GM12891 (cell line): ENCODE measurements at regions not wholly inside any gene's neighbourhood (a gene's known extent, or its start where the extent isn't known, plus 50 kb on each side); places are given as distances from the start of the nearest gene placed in this dataset.

Experiments
- DNase-seq: peaks from one replicate; pipeline ENCODE4 v3.0.0; 2011; ENCODE audit warnings: low spot score; ENCODE audit not compliant: insufficient read length
- FAIRE-seq: peaks from 2 replicates; lab custom pipeline; 2011; peaks lifted over from hg19 to GRCh38; lab: Jason Lieb, UNC
- PAX5 ChIP-seq: IDR thresholded peaks from 2 replicates; pipeline ENCODE4 v1.6.1; 2011; ENCODE audit warnings: low read length, moderate library complexity, mild to moderate bottlenecking; ENCODE audit not compliant: insufficient read depth, severe bottlenecking
- POLR2A ChIP-seq: IDR thresholded peaks from 2 replicates; pipeline ENCODE4 v1.6.1; 2011; ENCODE audit warnings: low read depth, low read length, control low read depth
- POLR2AphosphoS5 ChIP-seq: IDR thresholded peaks from 2 replicates; pipeline ENCODE4 v1.6.1; 2011; ENCODE audit warnings: low read depth, low read length, control low read depth
- POU2F2 ChIP-seq: IDR thresholded peaks from 2 replicates; pipeline ENCODE4 v1.6.1; 2011; ENCODE audit warnings: low read depth, mild to moderate bottlenecking, control low read depth, low read length, moderate library complexity
- SPI1 ChIP-seq: IDR thresholded peaks from 2 replicates; pipeline ENCODE4 v1.6.1; 2011; ENCODE audit warnings: low read depth, low read length, control low read depth
- TAF1 ChIP-seq: IDR thresholded peaks from 2 replicates; pipeline ENCODE4 v1.6.1; 2011; ENCODE audit warnings: low read depth, low read length, control low read depth

DNA sequence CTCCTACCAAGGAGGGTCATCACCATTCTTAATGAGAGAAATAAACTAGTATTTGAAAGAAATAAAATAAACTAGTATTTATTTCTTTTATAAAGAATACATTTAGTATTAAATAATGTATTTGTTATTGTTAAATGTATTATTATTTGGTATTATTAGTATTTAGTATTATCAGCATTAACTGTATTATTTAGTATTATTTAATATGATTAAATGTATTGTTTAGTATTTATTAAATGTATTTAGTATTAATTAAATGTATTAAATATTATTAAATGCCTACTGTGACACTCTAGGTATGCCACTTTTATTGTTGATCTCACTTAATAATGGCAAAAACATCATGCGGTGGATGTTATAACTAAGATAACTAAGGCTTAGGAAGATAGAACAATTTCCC is 353.6 kb upstream of the MAP2 start:
- FAIRE-seq = no peak
- TF ChIP-seq POLR2AphosphoS5 (no peak), PAX5 (no peak)
- DNase-seq = no peak

DNA sequence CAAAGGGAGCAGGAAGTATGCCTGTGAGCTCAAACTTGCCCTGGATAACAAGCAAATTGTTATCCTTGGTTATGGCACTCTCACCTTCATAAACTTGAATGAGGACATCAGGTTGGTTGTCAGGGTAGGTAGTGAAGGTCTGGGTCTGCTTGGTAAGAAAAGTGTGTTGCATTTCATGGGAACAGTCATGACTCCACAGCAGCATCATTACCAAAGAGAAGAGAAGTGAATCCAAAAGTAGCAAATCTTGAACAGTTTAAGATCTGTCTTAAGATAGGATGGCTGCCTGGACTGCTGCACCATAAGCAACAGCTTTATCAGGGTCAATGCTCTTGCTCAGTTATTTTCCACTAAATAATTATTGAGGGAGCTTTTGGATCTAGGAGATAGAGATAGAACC is 350.7 kb upstream of the MAP2 start:
- no peak for TF ChIP-seq POLR2A
- no peak for TF ChIP-seq PAX5
- TF ChIP-seq POU2F2 = no peak
- no peak for TF ChIP-seq TAF1
- TF ChIP-seq POLR2AphosphoS5 = no peak
- TF ChIP-seq SPI1 = no peak
- DNase-seq = no peak
- FAIRE-seq = no peak

DNA sequence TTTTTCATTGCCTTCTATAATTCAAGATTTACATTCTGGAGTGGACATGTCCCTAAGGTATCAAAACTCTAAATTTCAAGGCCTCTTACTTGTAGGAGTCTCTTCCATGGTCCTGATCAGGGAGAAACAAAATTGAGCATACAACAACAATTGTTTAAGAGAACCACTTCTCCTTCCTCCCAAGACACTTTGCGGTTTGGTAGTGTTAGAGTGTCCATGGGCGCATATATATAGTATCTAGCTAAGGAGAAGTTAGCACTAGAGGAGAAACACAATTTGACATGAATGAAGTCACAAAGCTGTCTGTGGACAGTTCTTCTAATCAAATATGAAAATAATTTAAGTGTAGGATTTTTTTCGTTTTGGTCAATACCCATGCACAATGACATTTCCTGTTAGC is 349.1 kb upstream of the MAP2 start:
- no peak for FAIRE-seq
- TF ChIP-seq SPI1 = no peak
- no peak for TF ChIP-seq POU2F2
- no peak for TF ChIP-seq POLR2A
- no peak for TF ChIP-seq TAF1
- TF ChIP-seq POLR2AphosphoS5 = no peak
- TF ChIP-seq PAX5 = no peak
- DNase-seq = no peak

DNA sequence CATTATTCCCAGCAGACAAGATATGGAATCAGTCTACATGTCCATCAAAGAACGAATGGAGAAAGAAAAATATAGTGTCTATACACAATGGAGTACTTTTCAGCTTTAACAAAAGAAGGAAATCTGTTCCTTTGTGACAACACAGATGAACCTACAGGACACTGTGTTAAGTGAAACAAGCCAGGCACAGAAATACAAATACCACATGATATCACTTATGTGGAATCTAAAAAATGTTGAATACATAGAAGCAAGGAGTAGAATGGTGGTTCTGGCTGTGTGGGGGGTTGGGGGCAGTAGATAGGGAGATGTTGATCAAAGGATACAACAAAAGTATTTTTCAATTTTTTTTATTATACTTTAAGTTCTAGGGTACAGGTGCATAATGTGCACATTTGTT is 347.7 kb upstream of the MAP2 start:
- no peak for DNase-seq
- FAIRE-seq = no peak
- TF ChIP-seq PAX5 (no peak), POLR2A (no peak), POU2F2 (no peak), SPI1 (no peak), POLR2AphosphoS5 (no peak), TAF1 (no peak)

DNA sequence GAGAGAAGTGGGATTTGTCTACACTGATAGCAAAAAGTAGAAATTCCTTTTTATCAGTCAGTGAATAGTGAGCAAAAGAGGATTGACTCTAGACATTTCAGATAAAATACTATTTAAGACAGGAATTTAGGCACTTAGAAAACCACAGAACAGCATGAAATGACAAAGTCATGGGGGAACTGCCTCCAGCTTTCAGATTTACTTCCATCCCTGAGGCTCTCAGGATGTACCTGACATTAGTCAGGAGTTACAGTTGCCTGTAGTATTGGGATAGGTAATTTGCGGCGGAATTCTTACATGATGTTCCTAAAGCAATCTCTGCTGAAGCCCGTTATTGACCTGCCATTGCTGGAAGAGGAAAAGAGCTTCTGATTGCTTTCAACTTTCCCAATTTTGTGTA is 337.1 kb upstream of the MAP2 start:
- TF ChIP-seq SPI1 (no peak), POLR2A (no peak), POU2F2 (no peak), POLR2AphosphoS5 (no peak), PAX5 (no peak), TAF1 (no peak)
- FAIRE-seq (no peak), DNase-seq (no peak)

DNA sequence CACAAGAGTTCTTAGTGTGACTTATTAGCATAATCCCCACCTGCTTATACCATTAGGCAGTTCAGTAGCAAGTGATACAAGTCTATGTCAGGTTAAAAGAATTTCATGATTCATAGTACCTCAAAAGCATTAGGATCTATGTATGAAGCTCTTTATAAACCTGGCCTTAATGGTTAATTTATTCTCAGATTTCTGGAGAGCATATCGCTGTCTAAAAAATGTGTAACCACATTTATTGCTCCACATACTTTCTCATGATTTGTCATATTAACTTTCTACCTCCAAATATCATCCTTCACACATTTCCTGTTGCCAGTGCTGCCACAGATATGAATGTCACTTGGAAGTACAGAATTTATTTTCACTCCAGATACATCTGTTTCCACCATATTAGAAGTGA is 332.8 kb upstream of the MAP2 start:
- FAIRE-seq (no peak), DNase-seq (no peak)
- TF ChIP-seq POLR2AphosphoS5 (no peak), POLR2A (no peak), SPI1 (no peak), POU2F2 (no peak)

DNA sequence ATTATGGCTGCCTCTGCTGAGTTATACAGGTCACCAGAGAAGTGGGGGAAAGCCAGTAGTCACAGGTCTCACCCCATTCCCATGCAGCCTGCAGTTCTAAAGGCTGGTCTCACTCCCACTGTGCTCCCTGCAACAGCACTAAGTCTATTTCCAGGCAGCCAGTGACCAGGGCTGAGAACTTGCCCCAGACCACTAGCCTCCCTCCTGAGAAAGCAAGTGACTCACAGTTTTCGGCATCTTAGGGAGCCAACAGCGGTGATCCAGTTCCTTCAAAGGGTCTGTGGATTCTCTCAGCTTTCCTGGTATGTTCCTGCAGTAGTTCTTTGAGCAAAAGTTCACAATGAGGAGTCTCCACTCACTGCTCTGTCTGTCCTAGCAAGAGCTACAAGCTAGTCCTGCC is 329.6 kb upstream of the MAP2 start:
- TF ChIP-seq POLR2A (no peak), SPI1 (no peak), PAX5 (no peak), POLR2AphosphoS5 (no peak), TAF1 (no peak), POU2F2 (no peak)
- FAIRE-seq = no peak
- no peak for DNase-seq

DNA sequence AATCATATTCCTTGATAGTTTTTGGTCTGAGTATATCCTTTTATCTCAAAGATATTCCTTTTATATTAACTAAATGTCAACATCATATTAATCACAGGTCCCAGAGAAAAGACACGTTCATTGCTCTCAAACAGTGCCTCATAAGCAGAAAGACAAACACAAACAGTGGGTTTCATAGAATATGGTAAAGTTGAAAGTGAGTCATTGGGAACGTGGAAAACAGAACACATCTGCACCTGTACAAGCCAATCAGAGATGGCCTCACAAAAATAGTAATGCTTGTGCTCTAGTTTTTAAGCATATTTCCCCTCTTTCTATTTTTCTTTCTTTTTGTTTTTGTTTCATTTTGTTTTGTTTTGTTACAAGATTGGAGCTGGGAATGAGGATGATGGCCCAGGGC is 328.4 kb upstream of the MAP2 start:
- FAIRE-seq = no peak
- TF ChIP-seq POLR2A (no peak), TAF1 (no peak), SPI1 (no peak), POU2F2 (no peak), PAX5 (no peak), POLR2AphosphoS5 (no peak)
- no peak for DNase-seq

DNA sequence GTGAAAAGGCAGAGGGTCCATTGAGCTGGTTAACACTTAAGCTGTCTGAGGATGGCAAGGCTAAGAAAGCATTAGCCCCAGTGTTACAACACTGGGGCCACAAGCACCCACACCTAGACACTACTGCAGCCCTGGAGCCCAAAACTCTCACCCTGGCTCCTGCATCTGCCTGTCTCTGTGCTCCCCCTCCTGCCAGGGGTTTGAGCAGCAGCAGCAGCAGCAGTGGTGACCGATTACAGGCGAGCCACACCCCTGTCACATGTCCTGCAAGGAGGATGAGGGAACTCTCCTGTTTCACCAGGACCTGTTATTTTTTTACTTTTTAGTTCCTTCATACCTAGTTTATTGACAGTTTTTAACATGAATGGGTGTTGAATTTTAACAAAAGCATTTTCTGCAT is 326.7 kb upstream of the MAP2 start:
- FAIRE-seq = no peak
- no peak for TF ChIP-seq TAF1
- no peak for TF ChIP-seq POU2F2
- no peak for TF ChIP-seq SPI1
- no peak for TF ChIP-seq PAX5
- TF ChIP-seq POLR2AphosphoS5 = no peak
- no peak for DNase-seq

DNA sequence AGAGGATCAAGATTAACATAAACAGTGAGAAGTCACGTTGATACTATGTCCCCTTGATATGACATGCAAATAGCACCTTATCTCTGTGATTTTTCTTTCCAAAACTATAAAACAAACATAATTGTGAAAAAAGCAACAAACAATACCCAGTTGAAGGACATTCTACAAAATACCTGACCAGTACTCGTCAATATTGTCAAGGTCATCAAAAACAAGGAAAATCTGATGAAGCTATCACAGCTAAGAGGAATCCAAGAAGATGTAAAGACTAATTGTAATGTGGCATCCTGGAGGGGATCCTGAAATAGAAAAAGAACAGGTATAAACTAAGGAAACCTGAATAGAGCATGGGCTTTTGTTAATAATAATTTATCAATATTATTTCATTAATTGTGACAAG is 321.5 kb upstream of the MAP2 start:
- TF ChIP-seq POU2F2 = no peak
- no peak for TF ChIP-seq POLR2AphosphoS5
- no peak for TF ChIP-seq POLR2A
- no peak for TF ChIP-seq SPI1
- TF ChIP-seq PAX5 = no peak
- no peak for TF ChIP-seq TAF1
- no peak for DNase-seq
- FAIRE-seq = no peak

DNA sequence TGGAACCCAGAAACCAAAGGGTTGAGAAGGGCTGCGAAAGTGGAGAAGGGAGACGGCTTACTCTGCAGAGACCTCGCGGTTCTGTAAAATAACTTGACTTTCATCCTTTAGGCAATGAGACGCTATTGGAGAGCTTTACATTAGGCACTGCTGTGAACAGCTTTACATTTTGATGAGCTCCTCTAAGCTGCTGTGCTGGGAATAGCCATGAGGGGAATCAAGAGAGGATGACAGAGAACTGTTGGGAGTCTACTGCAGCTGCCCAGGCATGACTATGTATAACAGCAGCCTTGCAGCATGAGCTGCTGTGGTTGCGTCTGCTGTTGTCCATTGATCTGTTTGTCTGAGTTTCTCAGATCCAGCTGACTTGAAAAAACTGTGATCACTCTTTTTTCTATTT is 310.8 kb upstream of the MAP2 start:
- TF ChIP-seq POLR2A (no peak), POU2F2 (no peak), PAX5 (no peak), POLR2AphosphoS5 (no peak), SPI1 (no peak), TAF1 (no peak)
- FAIRE-seq = no peak
- DNase-seq = no peak
